ENCODE measurements at regions not wholly inside any gene's neighbourhood (a gene's known extent, or its start where the extent isn't known, plus 50 kb on each side); places are given as distances from the start of the nearest gene placed in this dataset.
"Not testable (repeated sequence)": the region's sequence is repeated elsewhere in the genome, so short reads cannot be mapped to it uniquely, and the experiment has no call there.

- DNase-seq (ENCODE audit: low read depth): peak; percentile 69
Measured at GRCh38 chr5:164204338-164204946, 699.0 kb downstream of the MAT2B start.

DNA sequence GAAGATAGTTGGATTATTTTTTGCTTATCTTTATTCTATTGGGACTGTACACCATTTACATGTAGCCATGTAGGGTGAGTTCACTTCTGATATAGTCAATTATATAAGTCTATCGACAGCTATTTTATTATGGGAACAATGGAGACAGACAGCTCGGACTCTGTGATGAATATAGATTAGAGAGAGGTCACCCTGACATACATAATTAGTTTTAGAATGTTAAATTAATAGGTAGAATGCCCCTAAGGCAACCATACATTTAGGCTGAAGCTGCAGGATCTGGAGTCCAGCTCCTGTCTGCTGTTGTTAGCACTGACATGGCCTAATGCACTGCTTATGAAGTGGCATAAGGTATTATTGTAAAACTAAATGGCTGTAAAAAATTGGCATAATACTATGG lies 700.8 kb downstream of the MAT2B start:
- DNase-seq (ENCODE audit: low read depth): no peak

- DNase-seq (ENCODE audit: low read depth): no peak
Measured at GRCh38 chr5:164207646-164208045, 702.2 kb downstream of the MAT2B start.

- no peak for DNase-seq (ENCODE audit: low read depth)
Measured at GRCh38 chr5:164210491-164210890, 705.1 kb downstream of the MAT2B start.

GRCh38 chr5:164214698-164215097 lies 709.3 kb downstream of the MAT2B start:
- DNase-seq (ENCODE audit: low read depth): no peak

DNA sequence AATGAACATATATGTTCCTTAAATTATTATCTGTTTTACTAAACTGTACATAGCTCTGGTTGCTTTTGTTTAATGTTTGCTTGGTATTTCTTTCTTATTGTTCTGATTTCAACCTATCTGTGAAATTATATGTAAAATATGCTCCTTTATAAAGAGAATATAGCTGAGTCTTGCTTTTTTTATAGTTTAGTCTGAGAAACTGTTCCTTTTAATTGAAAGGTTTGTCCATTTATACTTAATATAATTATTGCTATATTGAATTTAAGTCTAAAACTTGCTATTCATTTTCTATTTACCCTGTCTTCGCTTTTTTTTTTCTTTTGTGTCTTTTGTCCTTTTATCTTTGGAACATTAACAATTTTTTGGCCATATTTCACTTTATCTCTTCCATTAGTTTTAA lies 712.0 kb downstream of the MAT2B start:
- DNase-seq (ENCODE audit: low read depth): no peak

DNA sequence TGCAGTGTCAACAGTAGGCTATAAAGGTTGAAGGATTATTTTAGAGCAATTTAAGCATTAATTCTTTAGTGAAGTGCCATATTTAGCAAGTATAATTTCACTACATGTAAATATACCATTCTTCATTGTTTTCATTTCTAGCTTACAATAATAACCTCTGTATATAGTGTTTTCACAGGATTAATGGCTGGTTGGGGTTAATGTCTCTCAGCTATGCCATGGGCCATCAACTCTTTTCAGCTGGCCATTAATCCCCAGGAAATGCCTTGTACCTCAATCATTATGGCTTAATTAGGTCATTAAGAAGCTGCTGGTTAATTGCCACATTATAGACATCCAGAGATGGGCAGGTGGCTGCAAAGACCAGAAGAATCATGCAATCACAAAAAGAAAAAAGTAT lies 715.1 kb downstream of the MAT2B start:
- DNase-seq (ENCODE audit: low read depth): no peak

- no peak for DNase-seq (ENCODE audit: low read depth)
Measured at GRCh38 chr5:164224236-164224635, 718.8 kb downstream of the MAT2B start.

GRCh38 chr5:164224772-164225171 lies 719.4 kb downstream of the MAT2B start:
- no peak for DNase-seq (ENCODE audit: low read depth)

- DNase-seq (ENCODE audit: low read depth): no peak
Measured at GRCh38 chr5:164230341-164230740, 724.9 kb downstream of the MAT2B start.

- no peak for DNase-seq (ENCODE audit: low read depth)
Measured at GRCh38 chr5:164233791-164234190, 728.4 kb downstream of the MAT2B start.

GRCh38 chr5:164234321-164234720 lies 728.9 kb downstream of the MAT2B start:
- no peak for DNase-seq (ENCODE audit: low read depth)

DNA sequence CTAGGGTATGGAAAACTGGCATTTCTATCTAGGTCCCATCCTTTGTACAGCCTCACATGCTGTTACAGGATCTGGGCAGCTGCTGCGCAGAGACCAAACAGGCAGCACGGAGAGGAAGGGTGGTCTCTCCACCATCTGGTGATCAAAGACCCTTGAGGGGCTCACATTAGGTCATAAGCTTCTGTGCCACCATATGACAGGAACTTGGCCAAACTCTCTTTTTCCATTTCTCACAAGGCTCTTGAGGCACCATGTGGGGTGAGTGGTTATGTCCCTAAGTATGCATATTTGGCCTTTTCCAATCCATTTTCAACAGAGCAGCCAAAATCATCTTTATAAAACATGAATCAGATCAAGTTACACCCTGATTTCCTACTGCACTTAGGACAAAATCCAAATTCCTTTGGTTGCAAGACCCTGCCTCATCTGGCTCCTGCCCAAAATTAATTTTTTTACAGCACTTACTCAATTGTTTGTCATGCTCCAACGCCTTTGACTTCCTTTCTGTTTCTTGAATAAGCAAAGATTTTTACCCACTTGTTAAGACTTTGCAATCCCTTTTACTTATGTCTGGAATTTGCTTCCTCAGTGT lies 730.0 kb downstream of the MAT2B start:
- DNase-seq (ENCODE audit: low read depth): peak; percentile 41

GRCh38 chr5:164237486-164237885 lies 732.1 kb downstream of the MAT2B start:
- DNase-seq (ENCODE audit: low read depth): no peak

- DNase-seq (ENCODE audit: low read depth): not testable (repeated sequence)
Measured at GRCh38 chr5:164251781-164252180, 746.4 kb downstream of the MAT2B start.

GRCh38 chr5:164253764-164254163 lies 748.3 kb downstream of the MAT2B start:
- no peak for DNase-seq (ENCODE audit: low read depth)

GRCh38 chr5:164255598-164256213 lies 750.3 kb downstream of the MAT2B start:
- DNase-seq (ENCODE audit: low read depth): no peak

DNA sequence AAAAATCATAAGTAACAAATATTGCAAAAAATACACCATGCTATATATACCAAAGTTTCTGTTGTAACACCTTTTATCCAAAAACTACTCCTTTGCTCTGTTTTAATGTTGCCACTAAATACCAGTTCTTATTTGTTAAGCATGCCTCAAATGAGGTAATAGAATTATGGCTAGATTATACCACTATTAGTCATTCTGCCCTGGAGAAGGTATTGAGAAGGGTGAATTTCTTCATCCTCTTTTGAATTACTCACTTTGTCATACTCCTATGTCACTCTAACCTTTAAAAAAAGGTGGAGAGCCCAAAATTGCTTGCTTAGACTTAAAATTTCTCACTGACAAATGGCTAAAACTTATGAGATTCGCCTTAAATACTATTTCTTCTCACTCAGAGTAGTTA lies 750.9 kb downstream of the MAT2B start:
- no peak for DNase-seq (ENCODE audit: low read depth)

DNA sequence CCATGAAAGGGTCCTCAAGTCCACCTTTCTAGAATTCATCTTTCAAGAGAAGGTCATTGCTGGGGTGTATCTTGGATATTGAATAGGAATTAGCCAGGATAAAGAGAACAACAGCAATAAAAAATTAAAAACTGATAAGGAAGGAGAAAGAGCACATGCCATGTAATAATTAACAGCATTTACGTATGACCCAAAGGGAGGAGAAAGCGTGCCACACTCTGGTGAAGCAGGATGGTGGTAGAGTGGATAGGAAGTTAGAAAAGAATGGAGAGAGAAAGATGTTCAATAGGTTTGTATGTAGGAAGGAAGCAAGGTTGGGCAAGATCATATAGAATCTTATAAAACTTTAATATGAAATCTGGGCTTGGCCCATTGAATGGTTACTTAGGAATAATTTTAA lies 751.5 kb downstream of the MAT2B start:
- no peak for DNase-seq (ENCODE audit: low read depth)

DNA sequence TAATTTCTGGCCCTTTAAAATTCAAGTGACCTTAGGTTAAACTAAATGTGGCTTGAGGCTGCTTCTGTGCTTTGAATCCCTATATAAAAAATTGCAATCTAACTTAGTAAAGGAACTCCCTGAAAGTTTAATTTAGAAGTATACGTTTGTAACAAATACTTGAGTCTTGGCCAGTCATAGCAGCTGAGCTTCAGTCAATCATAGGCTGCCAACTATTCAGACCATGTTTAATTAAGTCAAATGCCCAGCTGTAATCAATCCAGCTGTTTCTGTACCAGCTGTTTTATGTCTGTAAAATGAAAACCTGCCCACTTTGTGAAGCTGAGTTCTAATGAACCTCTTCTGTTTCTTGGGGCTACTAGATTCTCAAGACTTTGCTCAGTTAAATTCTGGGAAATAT lies 760.1 kb downstream of the MAT2B start:
- no peak for DNase-seq (ENCODE audit: low read depth)

DNA sequence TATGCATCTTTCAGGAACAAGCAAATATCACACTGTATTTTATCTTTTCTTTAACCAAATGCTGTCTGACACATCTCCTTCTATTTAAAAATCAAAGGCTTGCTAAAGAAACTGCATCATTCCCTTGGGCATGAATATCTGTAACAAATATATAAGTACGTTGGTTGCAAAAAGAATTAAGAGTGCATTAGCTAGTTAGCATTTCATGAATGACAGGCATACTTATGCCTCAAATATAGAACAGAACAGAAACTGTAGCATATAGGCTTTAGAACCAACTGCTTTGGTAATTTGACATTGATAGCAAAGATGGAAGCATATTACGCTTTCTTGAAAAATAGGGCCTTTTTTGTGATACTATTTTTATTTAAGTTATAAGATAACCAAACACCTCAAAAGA lies 761.2 kb downstream of the MAT2B start:
- no peak for DNase-seq (ENCODE audit: low read depth)

GRCh38 chr5:164277720-164278119 lies 772.3 kb downstream of the MAT2B start:
- no peak for DNase-seq (ENCODE audit: low read depth)

- DNase-seq (ENCODE audit: low read depth): no peak
Measured at GRCh38 chr5:164289526-164289925, 784.1 kb downstream of the MAT2B start.

DNA sequence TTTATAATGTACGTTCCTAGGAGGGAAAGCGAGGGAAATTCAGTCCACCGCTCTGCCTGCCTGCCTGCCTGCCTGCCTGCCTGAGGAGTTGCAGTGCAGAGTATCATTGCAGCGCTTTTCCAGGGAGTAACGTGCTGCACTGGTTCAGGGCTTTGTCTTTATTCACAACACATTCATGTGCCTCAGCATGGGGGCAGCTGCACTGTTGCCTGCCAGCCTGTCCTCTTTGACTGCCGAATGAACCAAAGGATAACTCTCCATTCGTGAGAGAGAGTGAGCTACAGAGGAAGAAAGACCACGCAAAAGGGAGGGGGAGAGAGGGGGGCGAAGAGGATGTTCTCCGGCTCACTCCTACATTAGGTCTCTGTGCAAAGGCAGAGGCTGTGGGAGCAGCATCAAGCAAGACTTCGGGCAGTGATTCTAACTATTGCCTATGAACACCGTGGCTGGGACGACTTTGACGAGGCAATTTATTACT lies 791.2 kb downstream of the MAT2B start:
- no peak for DNase-seq (ENCODE audit: low read depth)

Measured in fibroblast of gingiva (primary cell).